GM23248 (cell line): ENCODE measurements at regions not wholly inside any gene's neighbourhood (a gene's known extent, or its start where the extent isn't known, plus 50 kb on each side); places are given as distances from the start of the nearest gene placed in this dataset.

Experiments
- EZH2 ChIP-seq: fragments of 200-600 bp; sonication (generic); IDR thresholded peaks from 2 replicates; pipeline ENCODE4 v1.6.1; 2018; ENCODE audit warnings: antibody characterized with exemption, mild to moderate bottlenecking; ENCODE audit not compliant: insufficient read depth, poor library complexity, severe bottlenecking
- EZH2phosphoT487 ChIP-seq: fragments of 200-600 bp; sonication (generic); IDR thresholded peaks from 2 replicates; pipeline ENCODE4 v1.6.1; 2018; ENCODE audit warnings: antibody characterized with exemption, moderate library complexity, mild to moderate bottlenecking, low read depth; ENCODE audit not compliant: insufficient read depth

GRCh38 chr18:22510697-22511096, 93.0 kb upstream of the CTAGE1 start:
- TF ChIP-seq EZH2 (no peak), EZH2phosphoT487 (no peak)
